Spleen (tissue), 7 donors: ENCODE measurements at regions not wholly inside any gene's neighbourhood (a gene's known extent, or its start where the extent isn't known, plus 50 kb on each side); places are given as distances from the start of the nearest gene placed in this dataset.

Experiments used
- CTCF ChIP-seq, 11 experiments: fragments of 200-600 bp in 7 of 11; fragments of 450-650 bp in 4 of 11; sonication (generic) in 4 of 11; IDR thresholded peaks in 8 of 11; conservative IDR thresholded peaks in 3 of 11; 1 replicate in 7 of 11; 2 replicates in 4 of 11; pipeline versions ENCODE4 v1.4.0 to v1.8.0; 2016 to 2021; ENCODE audit warnings: antibody characterized with exemption in 11 of 11, inconsistent platforms in 4 of 11, mild to moderate bottlenecking in 1 of 11
- POLR2A ChIP-seq, 3 donors: fragments of 450-650 bp; IDR thresholded peaks; one replicate each; pipeline ENCODE4 v1.5.1; 2017; ENCODE audit warnings: antibody characterized with exemption in 3 of 3, mild to moderate bottlenecking in 1 of 3
- donor health status: DM: no; HTN: no; CAD: no; lungs with moderate emphysema.
- donor health status: DM: no; HTN: no; CAD: no.
- donor health status: DM: no; HTN: no; CAD: no.

- no peak for TF ChIP-seq POLR2A (IDR thresholded peaks at IDR 0.05)
- TF ChIP-seq CTCF (IDR thresholded peaks at IDR 0.05 in 8 of 11, conservative IDR thresholded peaks at IDR 0.05 in 3 of 11) = no peak
Measured at GRCh38 chr3:43908456-43908855, 217.7 kb downstream of the ABHD5 start.
